ENCODE measurements at regions not wholly inside any gene's neighbourhood (a gene's known extent, or its start where the extent isn't known, plus 50 kb on each side); places are given as distances from the start of the nearest gene placed in this dataset.

DNA sequence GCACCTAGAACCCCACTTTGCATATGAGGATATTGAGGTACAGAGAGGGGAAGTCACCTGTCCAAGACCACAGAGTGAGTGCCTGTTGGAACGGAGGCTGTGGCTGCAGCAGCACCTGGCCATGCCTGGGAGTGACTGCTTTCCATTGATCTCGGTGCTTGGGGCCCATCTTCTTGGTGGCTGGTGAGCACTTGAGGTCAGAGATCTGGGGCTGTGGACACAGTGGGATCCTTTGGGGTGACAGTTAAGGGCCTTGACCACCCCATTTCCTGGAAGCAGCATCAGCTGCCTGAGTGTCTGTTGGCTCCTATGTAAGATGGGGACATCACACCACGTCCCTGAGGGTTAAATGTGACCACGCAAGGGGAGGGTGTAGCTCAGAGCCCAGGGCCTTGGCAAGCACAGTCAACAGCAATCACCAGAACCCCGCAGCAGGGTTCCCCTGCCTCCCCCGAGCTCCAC is 111.7 kb downstream of the IRF8 start:
- TF ChIP-seq, protein P1, sequence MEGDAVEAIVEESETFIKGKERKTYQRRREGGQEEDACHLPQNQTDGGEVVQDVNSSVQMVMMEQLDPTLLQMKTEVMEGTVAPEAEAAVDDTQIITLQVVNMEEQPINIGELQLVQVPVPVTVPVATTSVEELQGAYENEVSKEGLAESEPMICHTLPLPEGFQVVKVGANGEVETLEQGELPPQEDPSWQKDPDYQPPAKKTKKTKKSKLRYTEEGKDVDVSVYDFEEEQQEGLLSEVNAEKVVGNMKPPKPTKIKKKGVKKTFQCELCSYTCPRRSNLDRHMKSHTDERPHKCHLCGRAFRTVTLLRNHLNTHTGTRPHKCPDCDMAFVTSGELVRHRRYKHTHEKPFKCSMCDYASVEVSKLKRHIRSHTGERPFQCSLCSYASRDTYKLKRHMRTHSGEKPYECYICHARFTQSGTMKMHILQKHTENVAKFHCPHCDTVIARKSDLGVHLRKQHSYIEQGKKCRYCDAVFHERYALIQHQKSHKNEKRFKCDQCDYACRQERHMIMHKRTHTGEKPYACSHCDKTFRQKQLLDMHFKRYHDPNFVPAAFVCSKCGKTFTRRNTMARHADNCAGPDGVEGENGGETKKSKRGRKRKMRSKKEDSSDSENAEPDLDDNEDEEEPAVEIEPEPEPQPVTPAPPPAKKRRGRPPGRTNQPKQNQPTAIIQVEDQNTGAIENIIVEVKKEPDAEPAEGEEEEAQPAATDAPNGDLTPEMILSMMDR (IDR thresholded peaks at IDR 0.05; ENCODE audit: extremely low read depth in 1 of 2, insufficient read depth in 1 of 2, low read depth in 1 of 2, low read length in 2 of 2): no peak
- no peak for TF ChIP-seq MYC (IDR thresholded peaks at IDR 0.05; ENCODE audit: low read depth, low read length)
- TF ChIP-seq POLR2A (IDR thresholded peaks at IDR 0.05; ENCODE audit: low read depth, low read length): no peak
- no peak for TF ChIP-seq FOS (IDR thresholded peaks at IDR 0.05; ENCODE audit: borderline replicate concordance, insufficient read depth, low read length)

Data from endothelial cell of umbilical vein (primary cell).